GM21381 (cell line): ENCODE measurements at regions not wholly inside any gene's neighbourhood (a gene's known extent, or its start where the extent isn't known, plus 50 kb on each side); places are given as distances from the start of the nearest gene placed in this dataset.
"Not testable (repeated sequence)": the region's sequence is repeated elsewhere in the genome, so short reads cannot be mapped to it uniquely, and the experiment has no call there.

Source experiments
- ATAC-seq: cut with Tn5 transposase; IDR thresholded peaks from one replicate; pipeline ENCODE4 v1.9.1; 2021; ENCODE audit warnings: mild to moderate bottlenecking, moderate library complexity; ENCODE audit not compliant: unreplicated experiment

GRCh38 chr10:15921423-15921945 is 61.2 kb upstream of the MINDY3 start:
- not testable (repeated sequence) for ATAC-seq

- ATAC-seq: no peak
These were observed 71.1 kb upstream of the MINDY3 start for GRCh38 chr10:15931376-15931775.

- not testable (repeated sequence) for ATAC-seq
These were observed 79.2 kb upstream of the MINDY3 start for GRCh38 chr10:15939543-15939942.

GRCh38 chr10:15943426-15943825 is 83.1 kb upstream of the MINDY3 start:
- no peak for ATAC-seq

- no peak for ATAC-seq
These were observed 93.9 kb upstream of the MINDY3 start for GRCh38 chr10:15954188-15954587.

GRCh38 chr10:15960277-15960676 is 100.0 kb upstream of the MINDY3 start:
- ATAC-seq: no peak

- ATAC-seq: not testable (repeated sequence)
These were observed 112.4 kb upstream of the MINDY3 start for GRCh38 chr10:15972736-15973135.

- ATAC-seq: no peak
These were observed 125.4 kb upstream of the MINDY3 start for GRCh38 chr10:15985690-15986089.

GRCh38 chr10:15990535-15991129 is 130.3 kb upstream of the MINDY3 start:
- no peak for ATAC-seq

GRCh38 chr10:15997313-15997712 is 137.0 kb upstream of the MINDY3 start:
- ATAC-seq: no peak

GRCh38 chr10:16001581-16001980 is 141.3 kb upstream of the MINDY3 start:
- ATAC-seq: no peak

GRCh38 chr10:16009785-16010184 is 149.5 kb upstream of the MINDY3 start:
- ATAC-seq: no peak

GRCh38 chr10:16011548-16011947 is 151.2 kb upstream of the MINDY3 start:
- no peak for ATAC-seq

GRCh38 chr10:16014469-16014868 is 154.2 kb upstream of the MINDY3 start:
- no peak for ATAC-seq

GRCh38 chr10:16016688-16017087 is 156.4 kb upstream of the MINDY3 start:
- no peak for ATAC-seq

GRCh38 chr10:16020836-16021235 is 160.5 kb upstream of the MINDY3 start:
- no peak for ATAC-seq

GRCh38 chr10:16026832-16027231 is 166.5 kb upstream of the MINDY3 start:
- ATAC-seq: not testable (repeated sequence)

- no peak for ATAC-seq
These were observed 170.3 kb upstream of the MINDY3 start for GRCh38 chr10:16030562-16030961.

GRCh38 chr10:16049050-16049449 is 188.7 kb upstream of the MINDY3 start:
- ATAC-seq: no peak

GRCh38 chr10:16049782-16050181 is 189.5 kb upstream of the MINDY3 start:
- ATAC-seq: no peak

GRCh38 chr10:16063350-16063749 is 203.0 kb upstream of the MINDY3 start:
- ATAC-seq: no peak

- not testable (repeated sequence) for ATAC-seq
These were observed 223.2 kb upstream of the MINDY3 start for GRCh38 chr10:16083551-16083950.

GRCh38 chr10:16105082-16105481 is 244.8 kb upstream of the MINDY3 start:
- ATAC-seq: no peak
